K562 (cell line): ENCODE measurements at regions not wholly inside any gene's neighbourhood (a gene's known extent, or its start where the extent isn't known, plus 50 kb on each side); places are given as distances from the start of the nearest gene placed in this dataset.

ENCODE experiments used
- DDX20 ChIP-seq: fragments of 450-650 bp; IDR thresholded peaks from 2 replicates; pipeline ENCODE4 v1.6.1; 2016; ENCODE audit warnings: missing genetic modification characterization, low read depth, mild to moderate bottlenecking, missing compliant biosample characterization, moderate library complexity
- EGR1 ChIP-seq: fragments of 450-650 bp; conservative IDR thresholded peaks from 2 replicates; pipeline ENCODE4 v1.6.1; 2017; ENCODE audit warnings: mild to moderate bottlenecking
- ELF2 ChIP-seq: fragments of 250-450 bp; sonication (Bioruptor Pico); IDR thresholded peaks from 2 replicates; pipeline ENCODE4 v1.5.0; 2021; ENCODE audit warnings: mild to moderate bottlenecking
- JUNB ChIP-seq: fragments of 450-650 bp; formaldehyde crosslinking; conservative IDR thresholded peaks from 2 replicates; pipeline ENCODE4 v1.4.0; 2020; ENCODE audit warnings: mild to moderate bottlenecking
- NR3C1 ChIP-seq: sonication (generic); formaldehyde crosslinking; IDR thresholded peaks from 2 replicates; pipeline ENCODE4 v1.8.1; 2022; ENCODE audit warnings: missing genetic modification reagents
- POLR2A ChIP-seq: fragments of 450-650 bp; conservative IDR thresholded peaks from 2 replicates; pipeline ENCODE4 v1.6.1; 2016
- SMAD2 ChIP-seq: fragments of 150-350 bp; IDR thresholded peaks from 2 replicates; pipeline ENCODE4 v1.6.1; 2014; ENCODE audit warnings: low read depth, mild to moderate bottlenecking, low read length
- SOX6 ChIP-seq: fragments of 450-650 bp; IDR thresholded peaks from 2 replicates; pipeline ENCODE4 v1.6.1; 2014; ENCODE audit warnings: mild to moderate bottlenecking
- TF ChIP-seq, protein P1 (sequence below), 2 experiments: fragments of 450-650 bp; formaldehyde crosslinking in 1 of 2; IDR thresholded peaks; 2 replicates each; pipeline versions ENCODE4 v1.4.0 to v1.6.1; 2014 to 2020; ENCODE audit warnings: mild to moderate bottlenecking in 2 of 2, borderline replicate concordance in 1 of 2, low read depth in 1 of 2
- TF ChIP-seq, protein P2 (sequence below): IDR thresholded peaks from 2 replicates; pipeline ENCODE4 v1.6.1; 2011; ENCODE audit warnings: borderline replicate concordance, low read depth, mild to moderate bottlenecking, moderate library complexity, low read length; ENCODE audit not compliant: insufficient read depth, poor library complexity, severe bottlenecking
- TF ChIP-seq, protein P3 (sequence below): sonication (generic); formaldehyde crosslinking; IDR thresholded peaks from 2 replicates; pipeline ENCODE4 v1.8.1; 2023; ENCODE audit warnings: missing genetic modification reagents, mild to moderate bottlenecking, borderline replicate concordance
- TF ChIP-seq, protein P4 (sequence below): fragments of 200-400 bp; formaldehyde crosslinking; IDR thresholded peaks from 2 replicates; pipeline ENCODE4 v1.6.1; 2017; ENCODE audit warnings: mild to moderate bottlenecking, low read depth, low read length, moderate library complexity

DNA sequence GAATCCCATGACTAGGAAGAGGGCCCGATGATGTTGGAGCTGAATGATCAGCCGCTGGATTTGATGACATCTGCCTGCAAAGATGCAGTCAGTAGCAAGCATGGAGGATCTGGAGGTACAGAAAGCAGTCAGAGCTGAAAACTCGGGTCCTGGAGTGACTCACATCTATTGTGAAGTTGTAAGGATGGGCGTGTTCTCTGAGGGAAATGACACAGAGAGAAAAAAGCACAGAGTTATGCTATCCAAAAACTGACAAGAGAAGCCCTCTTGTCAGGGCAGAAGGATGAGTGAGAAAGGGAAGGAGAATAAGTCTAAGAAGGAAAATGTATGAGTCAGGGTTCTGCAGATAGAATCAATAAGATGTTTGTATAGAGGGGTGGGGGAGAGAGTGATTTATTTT is 380.4 kb upstream of the CCDC196 start (continued):
- TF ChIP-seq, protein P1, sequence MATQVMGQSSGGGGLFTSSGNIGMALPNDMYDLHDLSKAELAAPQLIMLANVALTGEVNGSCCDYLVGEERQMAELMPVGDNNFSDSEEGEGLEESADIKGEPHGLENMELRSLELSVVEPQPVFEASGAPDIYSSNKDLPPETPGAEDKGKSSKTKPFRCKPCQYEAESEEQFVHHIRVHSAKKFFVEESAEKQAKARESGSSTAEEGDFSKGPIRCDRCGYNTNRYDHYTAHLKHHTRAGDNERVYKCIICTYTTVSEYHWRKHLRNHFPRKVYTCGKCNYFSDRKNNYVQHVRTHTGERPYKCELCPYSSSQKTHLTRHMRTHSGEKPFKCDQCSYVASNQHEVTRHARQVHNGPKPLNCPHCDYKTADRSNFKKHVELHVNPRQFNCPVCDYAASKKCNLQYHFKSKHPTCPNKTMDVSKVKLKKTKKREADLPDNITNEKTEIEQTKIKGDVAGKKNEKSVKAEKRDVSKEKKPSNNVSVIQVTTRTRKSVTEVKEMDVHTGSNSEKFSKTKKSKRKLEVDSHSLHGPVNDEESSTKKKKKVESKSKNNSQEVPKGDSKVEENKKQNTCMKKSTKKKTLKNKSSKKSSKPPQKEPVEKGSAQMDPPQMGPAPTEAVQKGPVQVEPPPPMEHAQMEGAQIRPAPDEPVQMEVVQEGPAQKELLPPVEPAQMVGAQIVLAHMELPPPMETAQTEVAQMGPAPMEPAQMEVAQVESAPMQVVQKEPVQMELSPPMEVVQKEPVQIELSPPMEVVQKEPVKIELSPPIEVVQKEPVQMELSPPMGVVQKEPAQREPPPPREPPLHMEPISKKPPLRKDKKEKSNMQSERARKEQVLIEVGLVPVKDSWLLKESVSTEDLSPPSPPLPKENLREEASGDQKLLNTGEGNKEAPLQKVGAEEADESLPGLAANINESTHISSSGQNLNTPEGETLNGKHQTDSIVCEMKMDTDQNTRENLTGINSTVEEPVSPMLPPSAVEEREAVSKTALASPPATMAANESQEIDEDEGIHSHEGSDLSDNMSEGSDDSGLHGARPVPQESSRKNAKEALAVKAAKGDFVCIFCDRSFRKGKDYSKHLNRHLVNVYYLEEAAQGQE (IDR thresholded peaks at IDR 0.05; ENCODE audit: borderline replicate concordance) = no peak
- TF ChIP-seq, protein P1 (CRISPR knock-in tag; IDR thresholded peaks at IDR 0.05; ENCODE audit: low read depth) = no peak
- TF ChIP-seq, protein P2, sequence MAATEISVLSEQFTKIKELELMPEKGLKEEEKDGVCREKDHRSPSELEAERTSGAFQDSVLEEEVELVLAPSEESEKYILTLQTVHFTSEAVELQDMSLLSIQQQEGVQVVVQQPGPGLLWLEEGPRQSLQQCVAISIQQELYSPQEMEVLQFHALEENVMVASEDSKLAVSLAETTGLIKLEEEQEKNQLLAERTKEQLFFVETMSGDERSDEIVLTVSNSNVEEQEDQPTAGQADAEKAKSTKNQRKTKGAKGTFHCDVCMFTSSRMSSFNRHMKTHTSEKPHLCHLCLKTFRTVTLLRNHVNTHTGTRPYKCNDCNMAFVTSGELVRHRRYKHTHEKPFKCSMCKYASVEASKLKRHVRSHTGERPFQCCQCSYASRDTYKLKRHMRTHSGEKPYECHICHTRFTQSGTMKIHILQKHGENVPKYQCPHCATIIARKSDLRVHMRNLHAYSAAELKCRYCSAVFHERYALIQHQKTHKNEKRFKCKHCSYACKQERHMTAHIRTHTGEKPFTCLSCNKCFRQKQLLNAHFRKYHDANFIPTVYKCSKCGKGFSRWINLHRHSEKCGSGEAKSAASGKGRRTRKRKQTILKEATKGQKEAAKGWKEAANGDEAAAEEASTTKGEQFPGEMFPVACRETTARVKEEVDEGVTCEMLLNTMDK = no peak
- TF ChIP-seq ELF2 (CRISPR knock-in tag) (no peak), SMAD2 (no peak), NR3C1 (CRISPR knock-in tag) (no peak), JUNB (no peak), DDX20 (tag) (no peak), SOX6 (no peak), POLR2A (no peak), EGR1 (no peak)
- TF ChIP-seq, protein P3, sequence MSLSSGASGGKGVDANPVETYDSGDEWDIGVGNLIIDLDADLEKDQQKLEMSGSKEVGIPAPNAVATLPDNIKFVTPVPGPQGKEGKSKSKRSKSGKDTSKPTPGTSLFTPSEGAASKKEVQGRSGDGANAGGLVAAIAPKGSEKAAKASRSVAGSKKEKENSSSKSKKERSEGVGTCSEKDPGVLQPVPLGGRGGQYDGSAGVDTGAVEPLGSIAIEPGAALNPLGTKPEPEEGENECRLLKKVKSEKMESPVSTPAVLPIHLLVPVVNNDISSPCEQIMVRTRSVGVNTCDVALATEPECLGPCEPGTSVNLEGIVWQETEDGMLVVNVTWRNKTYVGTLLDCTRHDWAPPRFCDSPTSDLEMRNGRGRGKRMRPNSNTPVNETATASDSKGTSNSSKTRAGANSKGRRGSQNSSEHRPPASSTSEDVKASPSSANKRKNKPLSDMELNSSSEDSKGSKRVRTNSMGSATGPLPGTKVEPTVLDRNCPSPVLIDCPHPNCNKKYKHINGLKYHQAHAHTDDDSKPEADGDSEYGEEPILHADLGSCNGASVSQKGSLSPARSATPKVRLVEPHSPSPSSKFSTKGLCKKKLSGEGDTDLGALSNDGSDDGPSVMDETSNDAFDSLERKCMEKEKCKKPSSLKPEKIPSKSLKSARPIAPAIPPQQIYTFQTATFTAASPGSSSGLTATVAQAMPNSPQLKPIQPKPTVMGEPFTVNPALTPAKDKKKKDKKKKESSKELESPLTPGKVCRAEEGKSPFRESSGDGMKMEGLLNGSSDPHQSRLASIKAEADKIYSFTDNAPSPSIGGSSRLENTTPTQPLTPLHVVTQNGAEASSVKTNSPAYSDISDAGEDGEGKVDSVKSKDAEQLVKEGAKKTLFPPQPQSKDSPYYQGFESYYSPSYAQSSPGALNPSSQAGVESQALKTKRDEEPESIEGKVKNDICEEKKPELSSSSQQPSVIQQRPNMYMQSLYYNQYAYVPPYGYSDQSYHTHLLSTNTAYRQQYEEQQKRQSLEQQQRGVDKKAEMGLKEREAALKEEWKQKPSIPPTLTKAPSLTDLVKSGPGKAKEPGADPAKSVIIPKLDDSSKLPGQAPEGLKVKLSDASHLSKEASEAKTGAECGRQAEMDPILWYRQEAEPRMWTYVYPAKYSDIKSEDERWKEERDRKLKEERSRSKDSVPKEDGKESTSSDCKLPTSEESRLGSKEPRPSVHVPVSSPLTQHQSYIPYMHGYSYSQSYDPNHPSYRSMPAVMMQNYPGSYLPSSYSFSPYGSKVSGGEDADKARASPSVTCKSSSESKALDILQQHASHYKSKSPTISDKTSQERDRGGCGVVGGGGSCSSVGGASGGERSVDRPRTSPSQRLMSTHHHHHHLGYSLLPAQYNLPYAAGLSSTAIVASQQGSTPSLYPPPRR (CRISPR knock-in tag) = no peak
- TF ChIP-seq, protein P4, sequence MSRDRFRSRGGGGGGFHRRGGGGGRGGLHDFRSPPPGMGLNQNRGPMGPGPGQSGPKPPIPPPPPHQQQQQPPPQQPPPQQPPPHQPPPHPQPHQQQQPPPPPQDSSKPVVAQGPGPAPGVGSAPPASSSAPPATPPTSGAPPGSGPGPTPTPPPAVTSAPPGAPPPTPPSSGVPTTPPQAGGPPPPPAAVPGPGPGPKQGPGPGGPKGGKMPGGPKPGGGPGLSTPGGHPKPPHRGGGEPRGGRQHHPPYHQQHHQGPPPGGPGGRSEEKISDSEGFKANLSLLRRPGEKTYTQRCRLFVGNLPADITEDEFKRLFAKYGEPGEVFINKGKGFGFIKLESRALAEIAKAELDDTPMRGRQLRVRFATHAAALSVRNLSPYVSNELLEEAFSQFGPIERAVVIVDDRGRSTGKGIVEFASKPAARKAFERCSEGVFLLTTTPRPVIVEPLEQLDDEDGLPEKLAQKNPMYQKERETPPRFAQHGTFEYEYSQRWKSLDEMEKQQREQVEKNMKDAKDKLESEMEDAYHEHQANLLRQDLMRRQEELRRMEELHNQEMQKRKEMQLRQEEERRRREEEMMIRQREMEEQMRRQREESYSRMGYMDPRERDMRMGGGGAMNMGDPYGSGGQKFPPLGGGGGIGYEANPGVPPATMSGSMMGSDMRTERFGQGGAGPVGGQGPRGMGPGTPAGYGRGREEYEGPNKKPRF = no peak
